ENCODE measurements at regions not wholly inside any gene's neighbourhood (a gene's known extent, or its start where the extent isn't known, plus 50 kb on each side); places are given as distances from the start of the nearest gene placed in this dataset.

- WGBS, 2 donors (ENCODE audit: low coverage in 1 of 2): 94 to 100% methylated on average over 1 to 5 of the region's 5 CpGs
- H3K4me3 ChIP-seq: no peak overlapping the region
- in situ Hi-C loops (cut with MboI; ENCODE audit: low pct_ligation_motif_present in 1 of 4, low pct_unique_long_range_greater_than_20kb in 1 of 4, low sequenced_read_pairs in 3 of 4) (no loop called here), intact Hi-C loops (cut with DNase I; ENCODE audit: low total_unique reads) (no loop called here)
- no peaks in the 10 kb centered on the region for H3K4me1 ChIP-seq
- TF ChIP-seq EP300 (IDR thresholded peaks at IDR 0.05; ENCODE audit: low read depth) (no peak), POLR2A (IDR thresholded peaks at IDR 0.05) (no peak), CTCF (IDR thresholded peaks at IDR 0.05) (no peak), POLR2AphosphoS5 (IDR thresholded peaks at IDR 0.05) (no peak)
- no peaks in the 10 kb centered on the region for H3K36me3 ChIP-seq
- no peak for DNase-seq
- peaks cover 4 to 13% of the 10 kb centered on the region in 2 donors for H3K9me3 ChIP-seq
- H3K27me3 ChIP-seq: no peaks in the 10 kb centered on the region
- no peak overlapping the region for H3K27ac ChIP-seq
These were observed 458.8 kb downstream of the SPATA31D1 start for GRCh38 chr9:82447343-82447742.

- H3K27ac ChIP-seq: no peak overlapping the region
- DNase-seq: no peak
- no peak overlapping the region for H3K4me3 ChIP-seq
- intact Hi-C loops (cut with DNase I; ENCODE audit: low total_unique reads): no loop called here
- no peak for TF ChIP-seq POLR2AphosphoS5 (IDR thresholded peaks at IDR 0.05)
- TF ChIP-seq POLR2A (IDR thresholded peaks at IDR 0.05): no peak
- TF ChIP-seq CTCF (IDR thresholded peaks at IDR 0.05): no peak
- no peak for TF ChIP-seq EP300 (IDR thresholded peaks at IDR 0.05; ENCODE audit: low read depth)
- H3K9me3 ChIP-seq: peaks cover 8 to 13% of the 10 kb centered on the region in 2 donors
- H3K27me3 ChIP-seq: no peaks in the 10 kb centered on the region
- no peaks in the 10 kb centered on the region for H3K36me3 ChIP-seq
- no peaks in the 10 kb centered on the region for H3K4me1 ChIP-seq
- in situ Hi-C loops (cut with MboI; ENCODE audit: low pct_ligation_motif_present in 1 of 4, low pct_unique_long_range_greater_than_20kb in 1 of 4, low sequenced_read_pairs in 3 of 4): no loop called here
These were observed 461.4 kb downstream of the SPATA31D1 start for GRCh38 chr9:82449986-82450385.

GRCh38 chr9:82454509-82455190 is 466.1 kb downstream of the SPATA31D1 start:
- intact Hi-C loops (cut with DNase I; ENCODE audit: low total_unique reads): no loop called here
- 74 to 76% methylated on average over 3 of the region's 3 CpGs for WGBS, 2 donors (ENCODE audit: low coverage in 1 of 2)

GRCh38 chr9:82456642-82457041 is 468.1 kb downstream of the SPATA31D1 start:
- WGBS, 2 donors (ENCODE audit: low coverage in 1 of 2): 77 to 100% methylated on average over 1 of the region's 1 CpG
- Histone ChIP-seq H3K27ac (no peak overlapping the region), H3K27me3 (no peaks in the 10 kb centered on the region)

More at GRCh38 chr9:82454509-82455190, 466.1 kb downstream of the SPATA31D1 start:
- no peak overlapping the region for H3K27ac ChIP-seq
- in situ Hi-C loops (cut with MboI; ENCODE audit: low pct_ligation_motif_present in 1 of 4, low pct_unique_long_range_greater_than_20kb in 1 of 4, low sequenced_read_pairs in 3 of 4): no loop called here
- TF ChIP-seq POLR2A (IDR thresholded peaks at IDR 0.05) (no peak), EP300 (IDR thresholded peaks at IDR 0.05; ENCODE audit: low read depth) (no peak), POLR2AphosphoS5 (IDR thresholded peaks at IDR 0.05) (no peak), CTCF (IDR thresholded peaks at IDR 0.05) (no peak)
- H3K9me3 ChIP-seq: peaks cover 0 to 8% of the 10 kb centered on the region in 2 donors
- H3K4me1 ChIP-seq: no peaks in the 10 kb centered on the region
- DNase-seq: no peak
- H3K27me3 ChIP-seq: no peaks in the 10 kb centered on the region
- no peak overlapping the region for H3K4me3 ChIP-seq
- H3K36me3 ChIP-seq: no peaks in the 10 kb centered on the region

More at GRCh38 chr9:82456642-82457041, 468.1 kb downstream of the SPATA31D1 start:
- no peaks in the 10 kb centered on the region for H3K4me1 ChIP-seq
- in situ Hi-C loops (cut with MboI; ENCODE audit: low pct_ligation_motif_present in 1 of 4, low pct_unique_long_range_greater_than_20kb in 1 of 4, low sequenced_read_pairs in 3 of 4) (no loop called here), intact Hi-C loops (cut with DNase I; ENCODE audit: low total_unique reads) (no loop called here)
- no peaks in the 10 kb centered on the region for H3K36me3 ChIP-seq
- peaks cover 0 to 8% of the 10 kb centered on the region in 2 donors for H3K9me3 ChIP-seq
- no peak for TF ChIP-seq POLR2A (IDR thresholded peaks at IDR 0.05)
- no peak for TF ChIP-seq EP300 (IDR thresholded peaks at IDR 0.05; ENCODE audit: low read depth)
- no peak for TF ChIP-seq CTCF (IDR thresholded peaks at IDR 0.05)
- no peak for TF ChIP-seq POLR2AphosphoS5 (IDR thresholded peaks at IDR 0.05)
- DNase-seq: no peak
- H3K4me3 ChIP-seq: no peak overlapping the region

Data from transverse colon (tissue), 4 donors.